Duodenal mucosa (tissue), 2 donors: ENCODE measurements at regions not wholly inside any gene's neighbourhood (a gene's known extent, or its start where the extent isn't known, plus 50 kb on each side); places are given as distances from the start of the nearest gene placed in this dataset.

Experiments used
- H3K27ac ChIP-seq: one replicate; pipeline ENCODE4 v1.7.0; 2013; ENCODE audit warnings: low read depth, low read length
- H3K27me3 ChIP-seq, 2 donors: one replicate each; pipeline ENCODE4 v1.7.0; 2013; ENCODE audit warnings: low read length in 2 of 2, control low read depth in 1 of 2; ENCODE audit not compliant: insufficient read depth in 2 of 2, control insufficient read depth in 1 of 2
- H3K36me3 ChIP-seq, 2 donors: one replicate each; pipeline ENCODE4 v1.7.0; 2013; ENCODE audit warnings: low read length in 2 of 2, control low read depth in 1 of 2; ENCODE audit not compliant: insufficient read depth in 2 of 2, control insufficient read depth in 1 of 2
- H3K4me1 ChIP-seq, 2 donors: one replicate each; pipeline ENCODE4 v1.7.0; 2013; ENCODE audit warnings: low read length in 2 of 2, control low read depth in 1 of 2; ENCODE audit not compliant: insufficient read depth in 2 of 2, control insufficient read depth in 1 of 2
- H3K4me3 ChIP-seq, 2 donors: one replicate each; pipeline ENCODE4 v1.7.0; 2013; ENCODE audit warnings: low read length in 2 of 2, low read depth in 1 of 2
- H3K9ac ChIP-seq, 2 donors: one replicate each; pipeline ENCODE4 v1.7.0; 2013; ENCODE audit warnings: low read length in 2 of 2, low read depth in 1 of 2
- H3K9me3 ChIP-seq, 2 donors: one replicate each; pipeline ENCODE4 v1.7.0; 2013; ENCODE audit warnings: low read length in 2 of 2, control low read depth in 1 of 2; ENCODE audit not compliant: control insufficient read depth in 1 of 2

- Histone ChIP-seq H3K27ac (no peak overlapping the region), H3K36me3 (no peaks in the 10 kb centered on the region), H3K9ac (no peak overlapping the region), H3K9me3 (no peaks in the 10 kb centered on the region), H3K27me3 (no peaks in the 10 kb centered on the region), H3K4me1 (no peaks in the 10 kb centered on the region), H3K4me3 (no peak overlapping the region)
Measured at GRCh38 chr3:59464187-59464586, 414.4 kb upstream of the CFAP20DC start.

DNA sequence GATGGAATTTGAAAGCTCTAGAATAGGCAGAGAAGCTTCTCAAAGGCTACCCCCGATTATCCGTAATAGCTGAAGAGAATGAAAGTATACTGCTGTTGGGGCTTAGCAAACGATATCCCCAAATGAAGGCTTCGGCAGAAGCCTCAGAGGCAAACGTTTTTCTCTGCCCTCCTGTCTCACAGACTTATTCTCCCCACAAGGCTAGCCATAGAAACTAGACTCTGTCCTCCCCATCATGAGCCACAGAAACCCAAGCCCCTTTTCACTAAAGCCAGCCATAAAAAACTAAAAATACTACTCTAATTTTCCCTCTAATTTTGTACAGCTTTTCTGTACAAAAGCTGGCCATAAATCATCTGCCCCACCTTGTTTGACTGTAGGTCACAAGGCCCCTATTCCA, 413.4 kb upstream of the CFAP20DC start:
- Histone ChIP-seq H3K4me3 (no peak overlapping the region), H3K27ac (no peak overlapping the region), H3K27me3 (no peaks in the 10 kb centered on the region), H3K9me3 (no peaks in the 10 kb centered on the region), H3K4me1 (no peaks in the 10 kb centered on the region), H3K9ac (no peak overlapping the region), H3K36me3 (no peaks in the 10 kb centered on the region)

GRCh38 chr3:59460068-59460467, 410.2 kb upstream of the CFAP20DC start:
- Histone ChIP-seq H3K27me3 (no peaks in the 10 kb centered on the region), H3K4me3 (no peak overlapping the region)

GRCh38 chr3:59456852-59457485, 407.1 kb upstream of the CFAP20DC start:
- Histone ChIP-seq H3K9me3 (no peaks in the 10 kb centered on the region), H3K4me1 (peaks cover under 1 to 2% of the 10 kb centered on the region in 2 donors), H3K27me3 (no peaks in the 10 kb centered on the region), H3K36me3 (no peaks in the 10 kb centered on the region), H3K27ac (no peak overlapping the region), H3K9ac (no peak overlapping the region), H3K4me3 (no peak overlapping the region)

More at GRCh38 chr3:59460068-59460467, 410.2 kb upstream of the CFAP20DC start:
- Histone ChIP-seq H3K9ac (no peak overlapping the region), H3K27ac (no peak overlapping the region), H3K36me3 (no peaks in the 10 kb centered on the region), H3K9me3 (no peaks in the 10 kb centered on the region), H3K4me1 (no peaks in the 10 kb centered on the region)

- Histone ChIP-seq H3K4me3 (no peak overlapping the region), H3K36me3 (no peaks in the 10 kb centered on the region), H3K9ac (no peak overlapping the region), H3K9me3 (no peaks in the 10 kb centered on the region), H3K4me1 (peaks cover 6 to 11% of the 10 kb centered on the region in 2 donors), H3K27me3 (no peaks in the 10 kb centered on the region), H3K27ac (no peak overlapping the region)
Measured at GRCh38 chr3:59451800-59452746, 402.2 kb upstream of the CFAP20DC start.

DNA sequence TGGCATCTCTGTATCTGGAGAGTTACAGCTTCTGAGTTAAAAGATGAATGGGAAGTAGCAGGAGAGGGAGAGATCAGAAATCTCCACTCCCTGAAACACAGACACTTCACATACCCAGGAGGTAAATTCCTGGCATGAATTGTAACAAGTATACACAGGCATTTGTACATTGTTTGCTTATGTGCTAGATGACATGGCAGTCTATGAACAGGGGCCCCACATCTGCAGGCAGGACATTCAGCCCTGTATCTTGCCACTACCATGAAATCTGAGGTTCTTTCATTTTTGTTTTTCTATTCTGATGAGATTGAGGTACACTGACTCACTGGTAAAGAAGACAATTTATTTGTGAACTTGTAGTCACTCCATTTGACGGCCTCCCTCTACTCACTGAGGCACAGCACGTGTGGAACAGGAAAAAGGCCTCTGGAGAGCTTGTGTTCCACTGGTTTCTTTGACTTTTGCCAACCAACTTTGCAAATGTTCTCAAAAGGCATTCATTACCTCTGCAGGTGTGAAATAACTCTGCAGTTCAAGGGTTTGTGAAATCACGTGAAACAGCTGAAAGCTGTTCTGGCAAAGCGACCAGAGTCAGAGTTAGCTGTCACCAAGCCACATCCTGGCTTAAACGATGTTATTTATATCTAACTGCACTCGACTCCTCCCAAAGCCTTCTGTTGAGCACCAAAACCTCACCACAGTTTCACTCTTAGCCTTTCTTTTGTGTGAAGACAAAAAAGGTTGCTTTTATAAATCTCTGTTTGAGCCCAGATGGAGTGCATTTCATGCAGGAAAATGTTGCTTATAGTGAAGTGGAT, 401.3 kb upstream of the CFAP20DC start:
- Histone ChIP-seq H3K4me3 (no peak overlapping the region), H3K4me1 (peaks cover 6 to 11% of the 10 kb centered on the region in 2 donors), H3K9ac (no peak overlapping the region), H3K27me3 (no peaks in the 10 kb centered on the region), H3K9me3 (no peaks in the 10 kb centered on the region), H3K36me3 (no peaks in the 10 kb centered on the region), H3K27ac (no peak overlapping the region)

DNA sequence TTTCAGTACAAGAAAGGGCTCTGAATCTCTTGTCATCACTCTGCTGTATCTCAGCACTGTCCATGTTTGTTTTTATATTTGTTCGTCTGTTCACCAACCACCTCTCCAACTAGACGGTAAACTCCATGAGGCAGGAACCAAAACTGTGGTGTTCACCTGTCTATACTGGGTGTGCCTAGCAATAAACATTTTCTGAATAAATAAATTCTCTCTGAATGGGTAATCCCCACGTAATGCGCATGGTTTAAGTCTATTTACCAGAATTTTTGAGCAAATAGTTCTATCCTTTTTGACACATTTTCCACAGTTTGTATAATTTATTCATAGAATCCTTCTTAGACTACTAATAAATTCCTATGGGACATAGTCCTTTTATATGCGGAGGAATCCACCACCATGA, 400.6 kb upstream of the CFAP20DC start:
- Histone ChIP-seq H3K27me3 (no peaks in the 10 kb centered on the region), H3K4me1 (peaks cover 6 to 11% of the 10 kb centered on the region in 2 donors), H3K36me3 (no peaks in the 10 kb centered on the region), H3K27ac (no peak overlapping the region), H3K9me3 (no peaks in the 10 kb centered on the region), H3K9ac (no peak overlapping the region), H3K4me3 (no peak overlapping the region)

GRCh38 chr3:59446775-59447465, 397.1 kb upstream of the CFAP20DC start:
- Histone ChIP-seq H3K4me1 (peaks cover 5 to 9% of the 10 kb centered on the region in 2 donors), H3K9me3 (no peaks in the 10 kb centered on the region), H3K9ac (no peak overlapping the region), H3K36me3 (no peaks in the 10 kb centered on the region), H3K4me3 (no peak overlapping the region), H3K27ac (no peak overlapping the region), H3K27me3 (peaks cover 0 to 6% of the 10 kb centered on the region in 2 donors)

DNA sequence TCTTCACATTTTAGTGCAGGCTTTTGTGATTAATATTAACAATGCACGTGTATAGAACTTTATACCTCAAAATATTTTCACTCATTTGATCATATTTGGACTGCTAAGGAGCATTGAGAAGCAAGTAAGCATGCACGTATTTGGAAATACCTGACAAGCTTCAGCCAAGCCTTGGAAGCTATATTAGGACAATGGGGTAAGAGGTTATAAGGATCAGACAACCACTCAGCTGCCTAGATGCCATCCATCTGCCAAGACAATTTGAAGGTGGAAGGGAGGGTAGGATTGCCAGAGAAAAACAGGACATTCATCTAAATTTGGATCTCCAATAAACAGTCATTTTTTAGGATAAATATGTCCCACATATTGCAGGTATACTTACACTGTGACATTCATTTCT, 394.9 kb upstream of the CFAP20DC start:
- H3K27ac ChIP-seq = no peak overlapping the region
- no peaks in the 10 kb centered on the region for H3K4me1 ChIP-seq
- H3K9me3 ChIP-seq = no peaks in the 10 kb centered on the region
- H3K9ac ChIP-seq = no peak overlapping the region
- H3K4me3 ChIP-seq = no peak overlapping the region
- H3K27me3 ChIP-seq = peaks cover 0 to 6% of the 10 kb centered on the region in 2 donors
- H3K36me3 ChIP-seq = no peaks in the 10 kb centered on the region
